Right atrium auricular region (tissue), 2 donors: ENCODE measurements at regions not wholly inside any gene's neighbourhood (a gene's known extent, or its start where the extent isn't known, plus 50 kb on each side); places are given as distances from the start of the nearest gene placed in this dataset.

Source experiments
- DNase-seq: peaks from one replicate; pipeline ENCODE4 v3.0.0-alpha.2; 2019; ENCODE audit warnings: low spot score
- H3K27ac ChIP-seq, 2 donors: fragments of 200-600 bp; sonication (generic); 1 replicate in 1 of 2; 2 replicates in 1 of 2; pipeline ENCODE4 v1.5.1; 2016 to 2019
- H3K27me3 ChIP-seq, 2 donors: fragments of 200-600 bp; sonication (generic); one replicate each; pipeline versions ENCODE4 v1.5.1 to v1.6.0; 2017 to 2019
- H3K36me3 ChIP-seq: fragments of 200-600 bp; sonication (generic); one replicate; pipeline ENCODE4 v1.5.1; 2016
- H3K4me1 ChIP-seq, 2 donors: fragments of 200-600 bp; sonication (generic); one replicate each; pipeline versions ENCODE4 v1.5.1 to v1.6.0; 2017 to 2019
- H3K4me3 ChIP-seq, 2 donors: fragments of 200-600 bp; sonication (generic); 1 replicate in 1 of 2; 2 replicates in 1 of 2; pipeline ENCODE4 v1.5.1; 2017 to 2019; ENCODE audit warnings: mild to moderate bottlenecking in 1 of 2, moderate library complexity in 1 of 2
- H3K9me3 ChIP-seq, 2 donors: fragments of 200-600 bp; sonication (generic); one replicate each; pipeline ENCODE4 v1.5.1; 2019
- TF ChIP-seq, protein P1 (sequence below), 2 donors: fragments of 200-600 bp; sonication (generic); IDR thresholded peaks; one replicate each; pipeline ENCODE4 v1.5.1; 2019; ENCODE audit warnings: antibody characterized with exemption in 2 of 2

DNA sequence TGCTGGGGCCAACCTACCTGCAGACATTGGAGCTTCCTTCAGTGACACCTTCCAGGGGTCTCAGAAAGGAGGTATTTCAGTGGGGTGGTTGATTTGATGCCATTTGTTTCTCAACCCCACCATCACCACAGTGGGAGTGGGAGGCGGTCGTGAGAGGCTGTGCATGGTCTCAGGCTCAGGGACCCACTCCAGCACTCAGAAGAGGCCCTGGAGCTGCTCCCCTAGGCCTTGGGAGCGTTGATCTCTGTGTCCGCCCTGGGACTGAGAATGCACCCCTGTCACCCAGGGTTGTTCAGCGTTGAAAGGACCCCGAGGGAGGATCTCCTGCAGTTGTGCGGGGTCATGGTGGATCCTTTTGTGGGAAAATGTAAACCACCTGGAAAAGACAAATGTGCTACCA lies 410.6 kb downstream of the GLRX3 start:
- Histone ChIP-seq H3K9me3 (no peaks in the 10 kb centered on the region), H3K36me3 (no peaks in the 10 kb centered on the region), H3K4me1 (no peaks in the 10 kb centered on the region), H3K27me3 (no peaks in the 10 kb centered on the region), H3K4me3 (no peak overlapping the region), H3K27ac (no peak overlapping the region)
- TF ChIP-seq, protein P1, sequence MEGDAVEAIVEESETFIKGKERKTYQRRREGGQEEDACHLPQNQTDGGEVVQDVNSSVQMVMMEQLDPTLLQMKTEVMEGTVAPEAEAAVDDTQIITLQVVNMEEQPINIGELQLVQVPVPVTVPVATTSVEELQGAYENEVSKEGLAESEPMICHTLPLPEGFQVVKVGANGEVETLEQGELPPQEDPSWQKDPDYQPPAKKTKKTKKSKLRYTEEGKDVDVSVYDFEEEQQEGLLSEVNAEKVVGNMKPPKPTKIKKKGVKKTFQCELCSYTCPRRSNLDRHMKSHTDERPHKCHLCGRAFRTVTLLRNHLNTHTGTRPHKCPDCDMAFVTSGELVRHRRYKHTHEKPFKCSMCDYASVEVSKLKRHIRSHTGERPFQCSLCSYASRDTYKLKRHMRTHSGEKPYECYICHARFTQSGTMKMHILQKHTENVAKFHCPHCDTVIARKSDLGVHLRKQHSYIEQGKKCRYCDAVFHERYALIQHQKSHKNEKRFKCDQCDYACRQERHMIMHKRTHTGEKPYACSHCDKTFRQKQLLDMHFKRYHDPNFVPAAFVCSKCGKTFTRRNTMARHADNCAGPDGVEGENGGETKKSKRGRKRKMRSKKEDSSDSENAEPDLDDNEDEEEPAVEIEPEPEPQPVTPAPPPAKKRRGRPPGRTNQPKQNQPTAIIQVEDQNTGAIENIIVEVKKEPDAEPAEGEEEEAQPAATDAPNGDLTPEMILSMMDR (IDR thresholded peaks at IDR 0.05) = no peak
- no peak for DNase-seq

DNA sequence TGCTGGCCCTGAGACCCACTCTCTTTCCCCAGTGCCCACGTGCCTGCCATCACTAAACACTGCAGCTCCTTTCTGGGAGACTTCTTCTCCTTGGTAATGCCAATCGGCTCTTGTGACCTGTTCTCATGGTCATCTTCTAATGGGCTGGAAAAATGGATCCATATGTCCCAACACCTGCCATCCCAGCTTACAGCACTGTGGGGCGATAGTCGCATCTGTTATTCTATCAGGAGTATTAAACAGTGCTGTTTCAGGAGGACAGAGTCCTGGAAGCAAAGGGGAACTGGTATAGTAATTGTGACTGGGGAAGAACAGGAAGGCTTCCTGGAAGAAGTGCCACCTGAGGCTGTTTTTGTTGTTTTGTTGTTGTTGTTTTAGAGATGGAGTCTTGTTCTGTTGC lies 411.2 kb downstream of the GLRX3 start:
- Histone ChIP-seq H3K4me1 (no peaks in the 10 kb centered on the region), H3K27me3 (no peaks in the 10 kb centered on the region), H3K27ac (no peak overlapping the region), H3K4me3 (no peak overlapping the region), H3K9me3 (no peaks in the 10 kb centered on the region), H3K36me3 (no peaks in the 10 kb centered on the region)
- peak; percentile 28 for DNase-seq
- TF ChIP-seq, protein P1 (IDR thresholded peaks at IDR 0.05) = no peak

DNA sequence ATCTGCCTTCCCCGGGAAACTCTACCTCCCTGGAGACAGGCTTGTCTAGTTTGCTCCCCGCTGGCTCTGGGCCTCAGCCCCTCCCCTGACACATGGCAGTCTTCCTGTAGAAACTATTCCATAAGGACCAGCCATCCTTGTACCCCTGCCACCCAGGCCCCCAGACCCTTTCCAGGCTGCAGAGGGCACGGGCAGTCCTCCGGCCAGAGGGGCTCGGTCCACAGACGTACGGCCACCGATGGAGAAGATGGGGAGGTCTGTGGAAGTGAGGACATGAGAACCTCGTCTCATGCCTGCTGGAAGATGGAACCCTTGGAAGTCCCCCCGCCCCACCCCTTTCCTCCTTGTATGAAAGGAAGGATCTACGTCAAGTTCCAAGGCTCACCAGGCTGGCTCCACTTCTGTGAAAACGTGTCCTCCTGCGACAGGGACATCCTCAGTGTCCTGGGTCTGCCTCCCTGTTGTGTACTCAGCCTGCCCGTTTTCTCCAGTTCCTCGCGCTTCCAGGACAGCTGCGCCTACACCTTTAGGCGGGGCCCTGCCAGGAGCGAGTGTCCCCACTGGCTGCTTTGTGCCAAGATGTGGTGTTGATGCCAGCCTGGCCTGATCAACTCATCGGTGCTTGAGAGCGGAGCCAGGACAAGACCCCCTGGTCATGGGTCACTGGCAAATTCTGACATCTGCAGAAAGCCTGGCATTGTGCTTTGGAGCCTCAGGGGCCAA lies 414.9 kb downstream of the GLRX3 start:
- H3K36me3 ChIP-seq = no peaks in the 10 kb centered on the region
- H3K27ac ChIP-seq = no peak overlapping the region
- DNase-seq = peak; percentile 50
- no peaks in the 10 kb centered on the region for H3K4me1 ChIP-seq
- no peaks in the 10 kb centered on the region for H3K27me3 ChIP-seq
- TF ChIP-seq, protein P1 (IDR thresholded peaks at IDR 0.05) = no peak
- H3K4me3 ChIP-seq = no peak overlapping the region
- no peaks in the 10 kb centered on the region for H3K9me3 ChIP-seq

DNA sequence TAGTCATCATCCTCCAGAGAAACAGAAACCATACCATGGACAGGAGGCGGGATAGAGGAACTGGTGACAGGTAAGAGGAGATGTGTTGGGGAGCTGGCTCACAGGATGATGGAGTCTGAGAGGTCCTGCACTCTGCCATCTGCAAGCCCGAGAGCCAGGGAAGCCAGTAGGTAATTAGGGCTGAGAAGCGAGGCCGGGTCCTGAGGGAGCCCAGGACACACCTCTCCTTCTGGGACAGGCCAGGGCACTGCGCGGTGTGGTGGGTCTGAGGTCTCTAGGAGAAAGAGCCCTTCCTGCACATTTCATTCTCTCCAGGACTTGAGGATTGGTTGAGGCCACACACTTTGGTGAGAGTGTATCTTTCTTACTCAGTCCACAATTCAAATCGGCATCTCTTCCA lies 415.5 kb downstream of the GLRX3 start:
- no peaks in the 10 kb centered on the region for H3K4me1 ChIP-seq
- no peaks in the 10 kb centered on the region for H3K9me3 ChIP-seq
- H3K36me3 ChIP-seq = no peaks in the 10 kb centered on the region
- DNase-seq = peak; percentile 40
- H3K27me3 ChIP-seq = no peaks in the 10 kb centered on the region
- no peak overlapping the region for H3K4me3 ChIP-seq
- TF ChIP-seq, protein P1 (IDR thresholded peaks at IDR 0.05) = no peak
- H3K27ac ChIP-seq = no peak overlapping the region

DNA sequence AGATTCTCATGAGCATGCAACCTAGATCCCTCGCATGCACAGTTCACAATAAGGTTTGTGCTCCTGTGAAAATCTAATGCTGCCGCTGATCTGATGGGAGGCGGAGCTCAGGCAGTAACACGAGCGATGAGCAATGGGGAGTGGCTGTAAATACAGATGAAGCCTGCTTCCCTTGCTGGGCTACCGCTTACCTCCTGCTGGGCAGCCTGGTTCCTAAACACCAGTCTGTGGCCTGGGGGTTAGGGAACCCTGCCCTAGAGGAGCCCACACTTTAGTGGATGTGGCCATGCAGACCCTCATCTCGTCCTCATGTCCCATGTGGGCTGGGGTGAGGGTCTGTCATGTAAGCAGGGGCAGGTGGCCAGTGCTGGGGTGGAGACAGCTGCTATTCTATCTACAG lies 417.6 kb downstream of the GLRX3 start:
- H3K4me1 ChIP-seq = no peaks in the 10 kb centered on the region
- no peak overlapping the region for H3K27ac ChIP-seq
- H3K4me3 ChIP-seq = no peak overlapping the region
- peak; percentile 47 for DNase-seq
- H3K36me3 ChIP-seq = no peaks in the 10 kb centered on the region
- no peaks in the 10 kb centered on the region for H3K9me3 ChIP-seq
- no peaks in the 10 kb centered on the region for H3K27me3 ChIP-seq
- TF ChIP-seq, protein P1 (IDR thresholded peaks at IDR 0.05) = no peak
